H1 (cell line): ENCODE measurements at regions not wholly inside any gene's neighbourhood (a gene's known extent, or its start where the extent isn't known, plus 50 kb on each side); places are given as distances from the start of the nearest gene placed in this dataset.

ENCODE experiments used
- CTCF ChIA-PET: fragments of 300-600 bp; sonication (Branson Sonifier 250); formaldehyde crosslinking; loops from one replicate; lab custom pipeline; 2021; ENCODE audit not compliant: partially characterized antibody; lab: Charles Lee
- POLR2A ChIA-PET: fragments of 300-600 bp; sonication (Branson Sonifier 250); formaldehyde crosslinking; loops from one replicate; lab custom pipeline; 2021; ENCODE audit warnings: inconsistent platforms; ENCODE audit not compliant: partially characterized antibody; lab: Charles Lee
- DNase-seq, 2 experiments: peaks; one replicate each; pipeline versions ENCODE4 v3.0.0 to v3.0.0-alpha.2; 2010 to 2022; ENCODE audit warnings: low spot score in 2 of 2, low read depth in 1 of 2, mixed read lengths in 1 of 2
- FAIRE-seq: peaks from 2 replicates; lab custom pipeline; 2011; peaks lifted over from hg19 to GRCh38; lab: Jason Lieb, UNC
- H2AFZ ChIP-seq: 2 replicates; pipeline ENCODE4 v1.8.1; 2012; ENCODE audit warnings: low read length, inconsistent platforms
- H2AK5ac ChIP-seq: 2 replicates; pipeline ENCODE4 v1.6.1; 2013; ENCODE audit warnings: low read depth, low read length
- H2BK120ac ChIP-seq: replicated peaks from 2 replicates; pipeline ENCODE3; 2013; ENCODE audit warnings: low read depth, low read length, inconsistent platforms
- H2BK12ac ChIP-seq: 2 replicates; pipeline ENCODE4 v1.6.1; 2013; ENCODE audit warnings: low read depth, low read length
- H2BK15ac ChIP-seq: 2 replicates; pipeline ENCODE4 v1.6.1; 2013; ENCODE audit warnings: low read length
- H2BK20ac ChIP-seq: 2 replicates; pipeline ENCODE4 v1.6.1; 2013; ENCODE audit warnings: low read length
- H2BK5ac ChIP-seq: 2 replicates; pipeline ENCODE4 v1.6.1; 2013; ENCODE audit warnings: low read depth, low read length
- H3K14ac ChIP-seq: 2 replicates; pipeline ENCODE4 v1.6.1; 2013; ENCODE audit warnings: inconsistent platforms; ENCODE audit not compliant: insufficient read length
- H3K18ac ChIP-seq: 2 replicates; pipeline ENCODE4 v1.6.1; 2013; ENCODE audit warnings: low read length; ENCODE audit errors: extremely low read depth
- H3K23ac ChIP-seq: 2 replicates; pipeline ENCODE4 v1.6.1; 2013; ENCODE audit warnings: inconsistent platforms; ENCODE audit not compliant: insufficient read length
- H3K23me2 ChIP-seq: 2 replicates; pipeline ENCODE4 v1.6.1; 2013; ENCODE audit warnings: low read depth, low read length
- H3K27ac ChIP-seq: 2 replicates; pipeline ENCODE4 v1.6.1; 2011; ENCODE audit warnings: low read depth, low read length, inconsistent platforms
- H3K27me3 ChIP-seq, 4 experiments: replicated peaks in 1 of 4; 1 replicate in 1 of 4; 2 replicates in 3 of 4; pipeline versions ENCODE4 v1.6.1 to v1.8.1; 2011 to 2013; ENCODE audit warnings: low read length in 3 of 4, mild to moderate bottlenecking in 3 of 4, inconsistent platforms in 2 of 4, mixed read lengths in 2 of 4, moderate library complexity in 1 of 4; ENCODE audit not compliant: control insufficient read depth in 3 of 4, insufficient read depth in 3 of 4; ENCODE audit errors: extremely low read depth in 1 of 4
- H3K36me3 ChIP-seq, 4 experiments: 2 replicates each; pipeline versions ENCODE4 v1.6.1 to v1.8.1; 2011 to 2013; ENCODE audit warnings: mild to moderate bottlenecking in 4 of 4, low read length in 3 of 4, moderate library complexity in 2 of 4, control low read depth in 1 of 4, inconsistent platforms in 1 of 4; ENCODE audit not compliant: insufficient read depth in 4 of 4, control insufficient read depth in 2 of 4
- H3K4ac ChIP-seq: replicated peaks from 2 replicates; pipeline ENCODE3; 2013; ENCODE audit warnings: low read length, low read depth, mixed read lengths, inconsistent platforms; ENCODE audit not compliant: insufficient read length
- H3K4me1 ChIP-seq, 4 experiments: replicated peaks in 1 of 4; 1 replicate in 1 of 4; 2 replicates in 3 of 4; pipeline versions ENCODE4 v1.6.1 to v1.8.1; 2011 to 2013; ENCODE audit warnings: low read length in 3 of 4, inconsistent platforms in 2 of 4, mixed read lengths in 1 of 4; ENCODE audit not compliant: insufficient read depth in 4 of 4, control insufficient read depth in 3 of 4
- H3K4me2 ChIP-seq, 2 experiments: 2 replicates each; pipeline versions ENCODE4 v1.6.1 to v1.8.1; 2011 to 2013; ENCODE audit warnings: low read depth in 2 of 2, low read length in 2 of 2, control low read depth in 1 of 2, inconsistent platforms in 1 of 2, mild to moderate bottlenecking in 1 of 2; ENCODE audit not compliant: insufficient read depth in 1 of 2
- H3K4me3 ChIP-seq, 4 experiments: fragments of 200-600, 300-600 bp in 1 of 4; sonication (generic), shearing (Covaris generic), sonication (Bioruptor Twin) in 1 of 4; 2 replicates each; pipeline versions ENCODE4 v1.5.1 to v1.8.1; 2011 to 2016; ENCODE audit warnings: low read length in 4 of 4, low read depth in 3 of 4, control low read depth in 2 of 4, inconsistent platforms in 2 of 4, mild to moderate bottlenecking in 2 of 4, mixed read lengths in 1 of 4, moderate library complexity in 1 of 4; ENCODE audit not compliant: insufficient read depth in 2 of 4; ENCODE audit errors: extremely low read depth in 1 of 4
- H3K56ac ChIP-seq: replicated peaks from 2 replicates; pipeline ENCODE3; 2013; ENCODE audit warnings: low read depth, mild to moderate bottlenecking, mixed read lengths, low read length, inconsistent platforms; ENCODE audit not compliant: insufficient read length
- H3K79me1 ChIP-seq: 2 replicates; pipeline ENCODE4 v1.6.1; 2013; ENCODE audit warnings: low read depth, low read length, control low read depth
- H3K79me2 ChIP-seq, 2 experiments: 2 replicates each; pipeline versions ENCODE4 v1.6.1 to v1.8.1; 2012 to 2013; ENCODE audit warnings: low read length in 2 of 2, mild to moderate bottlenecking in 2 of 2, inconsistent platforms in 1 of 2; ENCODE audit not compliant: insufficient read depth in 2 of 2, control insufficient read depth in 1 of 2
- H3K9ac ChIP-seq, 4 experiments: replicated peaks in 1 of 4; 1 replicate in 1 of 4; 2 replicates in 3 of 4; pipeline versions ENCODE4 v1.6.1 to v1.8.1; 2011 to 2013; ENCODE audit warnings: low read depth in 3 of 4, low read length in 3 of 4, control low read depth in 2 of 4, mild to moderate bottlenecking in 2 of 4, moderate library complexity in 2 of 4, inconsistent platforms in 1 of 4; ENCODE audit errors: extremely low read depth in 1 of 4
- H3K9me3 ChIP-seq, 2 experiments: 2 replicates each; pipeline versions ENCODE4 v1.6.1 to v1.8.1; 2012 to 2013; ENCODE audit warnings: mild to moderate bottlenecking in 2 of 2, moderate library complexity in 2 of 2, control low read depth in 1 of 2, inconsistent platforms in 1 of 2, low read depth in 1 of 2, low read length in 1 of 2, mixed read lengths in 1 of 2; ENCODE audit not compliant: insufficient read depth in 2 of 2
- H4K20me1 ChIP-seq, 2 experiments: replicated peaks in 1 of 2; 2 replicates each; pipeline versions ENCODE3 to v1.8.1; 2011 to 2013; ENCODE audit warnings: inconsistent platforms in 2 of 2, low read length in 2 of 2, mild to moderate bottlenecking in 1 of 2; ENCODE audit not compliant: insufficient read depth in 2 of 2, control insufficient read depth in 1 of 2
- H4K5ac ChIP-seq: 2 replicates; pipeline ENCODE4 v1.6.1; 2013; ENCODE audit warnings: low read length, low read depth, mixed read lengths, inconsistent platforms; ENCODE audit not compliant: insufficient read length
- H4K8ac ChIP-seq: 2 replicates; pipeline ENCODE4 v1.8.0; 2013; ENCODE audit warnings: mild to moderate bottlenecking, moderate library complexity, low read length, inconsistent platforms; ENCODE audit not compliant: insufficient read depth; ENCODE audit errors: extremely low read depth
- H4K91ac ChIP-seq: replicated peaks from 2 replicates; pipeline ENCODE3; 2013; ENCODE audit warnings: low read length, mixed read lengths, inconsistent platforms; ENCODE audit not compliant: insufficient read length
- CREB1 ChIP-seq: IDR thresholded peaks from 2 replicates; pipeline ENCODE4 v1.6.1; 2012; ENCODE audit warnings: inconsistent platforms
- JUND ChIP-seq: IDR thresholded peaks from 2 replicates; pipeline ENCODE4 v1.6.1; 2011; ENCODE audit warnings: mild to moderate bottlenecking, improper control_type of control experiment, low read length
- NANOG ChIP-seq: IDR thresholded peaks from 2 replicates; pipeline ENCODE4 v1.6.1; 2011; ENCODE audit warnings: low read length, low read depth, mild to moderate bottlenecking, inconsistent platforms; ENCODE audit not compliant: insufficient read depth, poor library complexity, severe bottlenecking
- NRF1 ChIP-seq: IDR thresholded peaks from 2 replicates; pipeline ENCODE4 v1.6.1; 2011; ENCODE audit warnings: mild to moderate bottlenecking, low read depth, low read length, improper control_type of control experiment
- SIX5 ChIP-seq: IDR thresholded peaks from 2 replicates; pipeline ENCODE4 v1.6.1; 2011; ENCODE audit warnings: mild to moderate bottlenecking, low read depth, low read length
- WGBS, 2 experiments: shearing (Covaris generic) in 1 of 2; methylation state at CpG; one replicate each; pipeline versions ENCODE4 v1.1.6 to v1.1.7; 2013 to 2015; ENCODE audit warnings: low lambda C conversion rate in 2 of 2, mixed read lengths in 2 of 2, inconsistent platforms in 1 of 2, low coverage in 1 of 2, missing lambda C conversion rate in 1 of 2; ENCODE audit not compliant: insufficient replicate concordance in 2 of 2, insufficient coverage in 1 of 2, insufficient read length in 1 of 2; ENCODE audit errors: extremely low coverage in 1 of 2, missing lambda C conversion rate in 1 of 2; 5-methylcytosine and 5-hydroxymethylcytosine counted together

- DNase-seq = no peak
- Histone ChIP-seq H3K79me2 (no peaks in the 10 kb centered on the region), H2BK120ac (no peak overlapping the region), H3K4ac (no peak overlapping the region), H4K91ac (no peak overlapping the region), H3K79me1 (no peaks in the 10 kb centered on the region), H3K27ac (no peak overlapping the region), H3K36me3 (peaks cover 0 to 15% (median 6%) of the 10 kb centered on the region in 4 experiments; a peak in 5 of 8 replicates), H2BK20ac (no peak overlapping the region), H2BK5ac (no peak overlapping the region), H4K5ac (no peak overlapping the region), H2AK5ac (no peak overlapping the region), H2BK15ac (no peak overlapping the region), H2AFZ (no peak overlapping the region), H3K14ac (no peak overlapping the region), H3K23ac (no peak overlapping the region), H3K23me2 (peaks cover 3% of the 10 kb centered on the region; the same call in 1 of the 2 replicates), H3K18ac (no peak overlapping the region), H3K4me2 (no peak overlapping the region), H3K4me3 (no peak overlapping the region), H3K9me3 (no peaks in the 10 kb centered on the region), H4K20me1 (peaks cover 0 to 2% of the 10 kb centered on the region in 2 experiments), H3K56ac (no peak overlapping the region), H3K4me1 (peaks cover 0 to 4% (median 0%) of the 10 kb centered on the region in 4 experiments; a peak in 1 of 7 replicates), H3K27me3 (no peaks in the 10 kb centered on the region), H3K9ac (no peak overlapping the region), H4K8ac (no peak overlapping the region), H2BK12ac (no peak overlapping the region)
- 92% methylated on average over 7 of the region's 8 CpGs; no CpG with 5 or more reads in 1 of the 2 experiments for WGBS, 2 experiments
- ChIA-PET POLR2A (interaction anchor here (1.4 to 2.5 kb wide), 2 partner anchors 9 to 15 kb away, joined by 3 to 8 read pairs; no protein-coding TSS in a partner anchor), CTCF (no interaction called here)
- FAIRE-seq = no peak
- TF ChIP-seq SIX5 = no peak
- TF ChIP-seq JUND = no peak
- no peak for TF ChIP-seq CREB1
- TF ChIP-seq NRF1 = no peak
- TF ChIP-seq NANOG = no peak
Measured at GRCh38 chr11:70802185-70802584, 403.9 kb downstream of the CTTN start.
